Natural killer cell treated with Interleukin-12 subunit alpha and Interleukin-12 subunit beta and Interleukin-15 and Interleukin-18, amount 100 ng/mL, for 72 hours (primary cell): ENCODE measurements at regions not wholly inside any gene's neighbourhood (a gene's known extent, or its start where the extent isn't known, plus 50 kb on each side); places are given as distances from the start of the nearest gene placed in this dataset.

ENCODE experiments used
- ATAC-seq, 2 donors: fragments of 150-1000 bp; cut with Tn5 transposase in 1 of 2; sonication (Bioruptor Pico), chemical (Tn5 transposase) in 1 of 2; 2 replicates each; pipeline ENCODE4 v1.10.0; 2021
- DNase-seq: peaks from one replicate; pipeline ENCODE4 v3.0.0; 2022; ENCODE audit warnings: low spot score
- H3K27ac Mint-ChIP-seq, 2 donors: 1 replicate in 1 of 2; 2 replicates in 1 of 2; pipeline ENCODE4 v1.8.0; 2022; ENCODE audit warnings: mixed read lengths in 2 of 2, mild to moderate bottlenecking in 1 of 2, moderate library complexity in 1 of 2
- H3K27me3 Mint-ChIP-seq, 2 donors: 1 replicate in 1 of 2; 2 replicates in 1 of 2; pipeline ENCODE4 v1.8.0; 2022; ENCODE audit warnings: mixed read lengths in 2 of 2
- H3K36me3 Mint-ChIP-seq: one replicate; pipeline ENCODE4 v1.8.0; 2022; ENCODE audit warnings: mixed read lengths
- H3K4me1 Mint-ChIP-seq, 2 donors: 1 replicate in 1 of 2; 2 replicates in 1 of 2; pipeline ENCODE4 v1.8.0; 2022; ENCODE audit warnings: low read depth in 2 of 2, mixed read lengths in 2 of 2, mild to moderate bottlenecking in 1 of 2
- H3K4me3 Mint-ChIP-seq: one replicate; pipeline ENCODE4 v1.8.0; 2022; ENCODE audit warnings: mixed read lengths
- H3K9me3 Mint-ChIP-seq: 2 replicates; pipeline ENCODE4 v1.8.0; 2022; ENCODE audit warnings: mixed read lengths

- no peak for DNase-seq
- no peaks in the 10 kb centered on the region for H3K4me1 Mint-ChIP-seq
- H3K27ac Mint-ChIP-seq = no peak overlapping the region
- no peaks in the 10 kb centered on the region for H3K27me3 Mint-ChIP-seq
- H3K36me3 Mint-ChIP-seq = no peaks in the 10 kb centered on the region
- ATAC-seq = no peak
- H3K9me3 Mint-ChIP-seq = no peaks in the 10 kb centered on the region
- no peak overlapping the region for H3K4me3 Mint-ChIP-seq
These were observed 155.6 kb downstream of the TTC32 start for GRCh38 chr2:19746137-19746600.

- no peaks in the 10 kb centered on the region for H3K4me1 Mint-ChIP-seq
- no peaks in the 10 kb centered on the region for H3K36me3 Mint-ChIP-seq
- no peaks in the 10 kb centered on the region for H3K27me3 Mint-ChIP-seq
- peak in 1 of 2 donors; percentile 33 for ATAC-seq
- H3K27ac Mint-ChIP-seq = no peak overlapping the region
- no peaks in the 10 kb centered on the region for H3K9me3 Mint-ChIP-seq
- H3K4me3 Mint-ChIP-seq = no peak overlapping the region
- DNase-seq = peak; percentile 40
These were observed 156.3 kb downstream of the TTC32 start for GRCh38 chr2:19745318-19746136.

- peak; percentile 15 for DNase-seq
- no peaks in the 10 kb centered on the region for H3K4me1 Mint-ChIP-seq
- no peak overlapping the region for H3K27ac Mint-ChIP-seq
- H3K9me3 Mint-ChIP-seq = no peaks in the 10 kb centered on the region
- H3K4me3 Mint-ChIP-seq = no peak overlapping the region
- no peaks in the 10 kb centered on the region for H3K36me3 Mint-ChIP-seq
- H3K27me3 Mint-ChIP-seq = no peaks in the 10 kb centered on the region
- no peak for ATAC-seq
These were observed 157.2 kb downstream of the TTC32 start for GRCh38 chr2:19744456-19745199.

GRCh38 chr2:19743641-19744040 lies 158.1 kb downstream of the TTC32 start:
- Mint-ChIP-seq H3K36me3 (no peaks in the 10 kb centered on the region), H3K9me3 (no peaks in the 10 kb centered on the region), H3K27ac (no peak overlapping the region), H3K4me1 (no peaks in the 10 kb centered on the region), H3K4me3 (no peak overlapping the region), H3K27me3 (no peaks in the 10 kb centered on the region)
- no peak for DNase-seq
- ATAC-seq = no peak

GRCh38 chr2:19742872-19743271 lies 158.9 kb downstream of the TTC32 start:
- H3K4me1 Mint-ChIP-seq = no peaks in the 10 kb centered on the region
- DNase-seq = no peak
- H3K27ac Mint-ChIP-seq = no peak overlapping the region
- ATAC-seq = no peak
- H3K9me3 Mint-ChIP-seq = no peaks in the 10 kb centered on the region
- H3K4me3 Mint-ChIP-seq = no peak overlapping the region
- H3K27me3 Mint-ChIP-seq = peaks cover 0 to 2% of the 10 kb centered on the region in 2 donors
- H3K36me3 Mint-ChIP-seq = no peaks in the 10 kb centered on the region

- no peak overlapping the region for H3K27ac Mint-ChIP-seq
These were observed 162.5 kb downstream of the TTC32 start for GRCh38 chr2:19739256-19739655.

DNA sequence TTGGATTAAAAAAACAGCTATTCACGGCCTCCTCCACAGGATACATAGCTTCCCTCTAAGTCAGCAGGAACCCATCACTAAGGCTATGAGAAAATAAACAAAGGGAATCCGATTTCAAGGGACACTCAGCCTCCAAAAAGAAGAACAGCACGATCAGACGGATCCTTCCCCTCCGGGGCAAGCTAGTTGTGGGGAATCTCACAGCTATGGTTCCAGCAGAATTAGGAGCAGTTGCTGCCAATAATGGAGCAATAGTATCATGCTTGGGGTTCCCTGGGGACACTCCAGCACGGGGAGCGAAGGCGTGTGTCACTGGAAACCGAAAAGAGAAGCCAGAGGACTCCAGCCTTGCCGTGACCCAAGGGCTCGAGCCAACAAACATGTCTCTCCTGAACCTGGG lies 163.1 kb downstream of the TTC32 start:
- DNase-seq (no peak), ATAC-seq (no peak)
- no peak overlapping the region for H3K27ac Mint-ChIP-seq
- peaks cover 6 to 7% of the 10 kb centered on the region in 2 donors for H3K27me3 Mint-ChIP-seq
- no peaks in the 10 kb centered on the region for H3K4me1 Mint-ChIP-seq
- H3K36me3 Mint-ChIP-seq = no peaks in the 10 kb centered on the region
- H3K4me3 Mint-ChIP-seq = no peak overlapping the region
- H3K9me3 Mint-ChIP-seq = no peaks in the 10 kb centered on the region

More at GRCh38 chr2:19739256-19739655, 162.5 kb downstream of the TTC32 start:
- Mint-ChIP-seq H3K36me3 (no peaks in the 10 kb centered on the region), H3K9me3 (no peaks in the 10 kb centered on the region), H3K4me3 (no peak overlapping the region), H3K27me3 (peaks cover 6 to 7% of the 10 kb centered on the region in 2 donors), H3K4me1 (no peaks in the 10 kb centered on the region)
- ATAC-seq (no peak), DNase-seq (no peak)

DNA sequence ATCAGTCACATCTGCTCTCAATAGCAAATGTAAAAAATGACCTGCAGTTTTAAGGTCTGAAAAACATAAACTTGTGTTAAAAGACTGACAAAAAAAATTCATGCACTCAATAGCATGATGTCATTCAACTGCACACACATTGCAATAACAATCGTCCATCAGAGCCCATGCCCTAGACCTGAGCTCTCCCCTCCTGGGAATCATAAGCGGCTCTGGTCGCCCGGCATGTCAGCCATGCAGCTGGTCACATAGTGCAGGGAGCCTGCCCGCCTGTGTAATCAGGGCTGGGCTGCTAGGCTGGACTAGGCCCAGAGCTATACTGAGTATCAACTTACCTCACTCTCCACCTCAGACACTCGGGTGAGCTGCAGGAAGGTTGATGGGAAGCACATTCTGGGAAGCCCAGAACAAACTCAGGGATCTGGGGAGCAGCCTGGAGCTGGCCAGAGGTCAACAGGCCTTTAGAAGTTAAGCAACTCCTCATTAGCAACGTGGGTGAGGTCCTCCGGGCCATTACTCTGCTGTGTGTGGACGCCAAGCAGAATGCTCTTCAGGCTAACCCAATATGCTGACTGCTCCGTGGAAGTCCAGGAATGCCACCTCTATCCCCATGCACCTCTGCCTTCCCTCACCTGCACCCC lies 165.5 kb downstream of the TTC32 start:
- Mint-ChIP-seq H3K36me3 (no peaks in the 10 kb centered on the region), H3K27me3 (peaks cover 6 to 16% of the 10 kb centered on the region in 2 donors), H3K4me1 (no peaks in the 10 kb centered on the region), H3K9me3 (no peaks in the 10 kb centered on the region), H3K27ac (no peak overlapping the region), H3K4me3 (no peak overlapping the region)
- ATAC-seq (no peak), DNase-seq (no peak)

DNA sequence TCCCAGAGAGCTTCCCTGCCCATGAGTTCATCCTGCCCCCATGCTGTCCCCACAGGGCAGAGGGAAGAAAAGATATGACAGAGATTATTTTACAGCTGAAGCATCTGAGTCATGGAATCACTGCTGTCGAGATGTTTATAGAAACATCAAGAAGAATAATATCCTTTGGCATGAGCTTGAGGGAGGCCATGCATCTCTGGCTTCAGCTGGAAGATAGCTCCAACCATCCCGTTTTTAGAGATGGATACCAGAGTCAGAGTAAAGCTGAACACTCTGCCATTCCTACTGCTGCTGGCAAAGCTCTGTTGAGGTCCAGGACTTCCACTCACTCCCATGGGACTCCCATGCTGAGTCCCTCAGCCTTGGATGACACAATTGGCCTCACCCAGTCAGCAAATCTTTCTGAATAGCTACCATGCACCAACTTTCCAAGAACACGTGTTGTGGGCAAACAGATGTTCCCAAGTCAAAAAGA lies 167.8 kb downstream of the TTC32 start:
- Mint-ChIP-seq H3K36me3 (no peaks in the 10 kb centered on the region), H3K27me3 (peaks cover 6 to 16% of the 10 kb centered on the region in 2 donors), H3K4me1 (no peaks in the 10 kb centered on the region), H3K9me3 (no peaks in the 10 kb centered on the region), H3K27ac (no peak overlapping the region), H3K4me3 (no peak overlapping the region)
- ATAC-seq (no peak), DNase-seq (no peak)

DNA sequence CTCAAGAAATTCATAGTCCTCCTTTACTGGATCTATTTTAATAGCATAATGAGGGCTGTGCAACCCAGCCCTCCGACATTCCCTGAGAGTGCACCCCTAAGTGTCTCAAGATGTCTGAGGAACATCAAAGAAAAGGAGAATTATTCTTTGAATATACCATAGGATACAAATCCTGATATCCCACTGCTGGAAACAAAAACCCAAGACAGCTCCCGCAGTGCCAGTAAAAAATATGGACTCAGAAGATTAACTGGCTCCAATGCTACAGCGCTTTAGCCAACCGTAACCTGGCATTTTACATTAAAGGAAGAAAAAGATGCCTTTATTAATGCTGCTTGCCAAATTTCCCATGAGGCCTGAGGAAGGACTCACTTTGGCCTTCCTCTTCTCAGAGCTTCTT lies 168.4 kb downstream of the TTC32 start:
- no peak for DNase-seq
- H3K27me3 Mint-ChIP-seq = peaks cover 6 to 16% of the 10 kb centered on the region in 2 donors
- ATAC-seq = no peak
- H3K36me3 Mint-ChIP-seq = no peaks in the 10 kb centered on the region
- H3K4me3 Mint-ChIP-seq = no peak overlapping the region
- no peaks in the 10 kb centered on the region for H3K4me1 Mint-ChIP-seq
- no peak overlapping the region for H3K27ac Mint-ChIP-seq
- H3K9me3 Mint-ChIP-seq = no peaks in the 10 kb centered on the region

GRCh38 chr2:19732255-19732654 lies 169.5 kb downstream of the TTC32 start:
- peaks cover 2 to 16% of the 10 kb centered on the region in 2 donors for H3K27me3 Mint-ChIP-seq
- H3K9me3 Mint-ChIP-seq = no peaks in the 10 kb centered on the region
- ATAC-seq (no peak), DNase-seq (no peak)
- H3K4me3 Mint-ChIP-seq = no peak overlapping the region
- no peaks in the 10 kb centered on the region for H3K4me1 Mint-ChIP-seq
- no peak overlapping the region for H3K27ac Mint-ChIP-seq
- H3K36me3 Mint-ChIP-seq = no peaks in the 10 kb centered on the region

DNA sequence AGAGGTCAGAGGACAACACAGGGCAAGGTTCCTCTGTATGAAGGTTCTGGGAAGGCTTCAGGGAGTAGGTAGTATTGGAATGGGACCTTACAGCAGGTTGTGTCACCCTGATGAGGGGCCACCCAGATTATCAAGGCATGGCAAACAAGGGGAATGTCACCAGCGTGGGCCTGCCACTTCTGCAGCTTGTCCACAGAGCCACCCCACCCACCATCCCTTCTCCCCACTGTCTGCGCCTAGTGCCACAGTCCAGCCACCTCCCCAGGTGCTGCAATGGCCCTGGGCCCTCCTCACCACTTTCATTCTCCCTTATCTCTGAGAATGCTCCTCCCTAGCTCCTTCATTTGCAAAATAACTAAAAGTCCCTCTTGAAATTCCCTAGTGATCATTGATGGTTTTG lies 170.3 kb downstream of the TTC32 start:
- DNase-seq (no peak), ATAC-seq (no peak)
- Mint-ChIP-seq H3K36me3 (no peaks in the 10 kb centered on the region), H3K27me3 (peaks cover 2 to 16% of the 10 kb centered on the region in 2 donors), H3K9me3 (no peaks in the 10 kb centered on the region), H3K27ac (no peak overlapping the region), H3K4me3 (no peak overlapping the region), H3K4me1 (no peaks in the 10 kb centered on the region)

- no peaks in the 10 kb centered on the region for H3K9me3 Mint-ChIP-seq
- H3K27me3 Mint-ChIP-seq = peaks cover 2 to 16% of the 10 kb centered on the region in 2 donors
- ATAC-seq (no peak), DNase-seq (no peak)
- no peaks in the 10 kb centered on the region for H3K4me1 Mint-ChIP-seq
- no peak overlapping the region for H3K4me3 Mint-ChIP-seq
- H3K36me3 Mint-ChIP-seq = no peaks in the 10 kb centered on the region
- H3K27ac Mint-ChIP-seq = no peak overlapping the region
These were observed 170.7 kb downstream of the TTC32 start for GRCh38 chr2:19731037-19731436.

GRCh38 chr2:19728125-19728524 lies 173.7 kb downstream of the TTC32 start:
- Mint-ChIP-seq H3K4me1 (no peaks in the 10 kb centered on the region), H3K4me3 (no peak overlapping the region), H3K36me3 (no peaks in the 10 kb centered on the region), H3K27me3 (peaks cover 0 to 9% of the 10 kb centered on the region in 2 donors), H3K9me3 (no peaks in the 10 kb centered on the region), H3K27ac (no peak overlapping the region)
- ATAC-seq = no peak
- DNase-seq = no peak
